ENCODE measurements at regions not wholly inside any gene's neighbourhood (a gene's known extent, or its start where the extent isn't known, plus 50 kb on each side); places are given as distances from the start of the nearest gene placed in this dataset.
"Not testable (repeated sequence)": the region's sequence is repeated elsewhere in the genome, so short reads cannot be mapped to it uniquely, and the experiment has no call there.

GRCh38 chr3:137820366-137820765 lies 56.3 kb downstream of the SOX14 start:
- DNase-seq: no peak

DNA sequence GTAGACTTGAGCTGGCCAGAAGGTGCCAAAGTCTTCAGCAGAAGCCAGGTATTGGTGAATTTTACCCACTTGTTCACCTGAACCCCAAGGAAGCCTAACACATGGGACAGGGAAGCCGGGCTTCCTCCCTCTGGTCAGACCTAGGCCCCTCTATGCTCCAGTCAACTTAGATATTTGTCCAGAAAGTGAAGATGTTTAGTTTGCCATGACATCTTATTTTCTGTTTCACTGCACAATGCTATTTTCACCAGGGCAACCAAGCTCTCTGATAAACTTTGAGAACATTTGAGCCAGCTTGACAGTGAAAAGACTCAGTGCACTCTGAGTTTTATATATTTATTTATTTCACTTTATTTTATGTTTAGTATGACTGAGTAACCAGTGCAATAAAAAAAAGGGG lies 71.0 kb downstream of the SOX14 start:
- DNase-seq: no peak

- DNase-seq: no peak
These were observed 81.1 kb downstream of the SOX14 start for GRCh38 chr3:137845194-137845593.

DNA sequence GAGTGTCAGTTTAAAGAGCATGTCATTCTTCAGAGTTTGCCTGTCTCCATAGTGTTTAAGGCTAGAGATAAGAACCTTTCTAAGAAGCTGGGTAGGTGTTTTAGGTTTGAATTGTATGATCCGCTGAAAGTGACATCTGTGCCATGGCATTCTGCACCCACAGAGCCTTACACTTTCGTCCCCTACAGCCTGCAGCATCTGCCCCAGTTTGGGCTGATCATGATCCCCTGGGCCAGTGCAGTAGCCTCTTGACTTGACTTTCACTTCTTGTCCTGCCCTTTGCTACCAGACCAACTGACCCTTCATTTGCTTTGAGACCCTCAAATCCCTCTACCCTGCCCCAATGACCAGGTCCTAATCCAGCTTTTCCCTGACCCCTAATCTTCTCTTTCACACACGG lies 81.6 kb downstream of the SOX14 start:
- no peak for DNase-seq

GRCh38 chr3:137852391-137852830 lies 88.3 kb downstream of the SOX14 start:
- DNase-seq: no peak

DNA sequence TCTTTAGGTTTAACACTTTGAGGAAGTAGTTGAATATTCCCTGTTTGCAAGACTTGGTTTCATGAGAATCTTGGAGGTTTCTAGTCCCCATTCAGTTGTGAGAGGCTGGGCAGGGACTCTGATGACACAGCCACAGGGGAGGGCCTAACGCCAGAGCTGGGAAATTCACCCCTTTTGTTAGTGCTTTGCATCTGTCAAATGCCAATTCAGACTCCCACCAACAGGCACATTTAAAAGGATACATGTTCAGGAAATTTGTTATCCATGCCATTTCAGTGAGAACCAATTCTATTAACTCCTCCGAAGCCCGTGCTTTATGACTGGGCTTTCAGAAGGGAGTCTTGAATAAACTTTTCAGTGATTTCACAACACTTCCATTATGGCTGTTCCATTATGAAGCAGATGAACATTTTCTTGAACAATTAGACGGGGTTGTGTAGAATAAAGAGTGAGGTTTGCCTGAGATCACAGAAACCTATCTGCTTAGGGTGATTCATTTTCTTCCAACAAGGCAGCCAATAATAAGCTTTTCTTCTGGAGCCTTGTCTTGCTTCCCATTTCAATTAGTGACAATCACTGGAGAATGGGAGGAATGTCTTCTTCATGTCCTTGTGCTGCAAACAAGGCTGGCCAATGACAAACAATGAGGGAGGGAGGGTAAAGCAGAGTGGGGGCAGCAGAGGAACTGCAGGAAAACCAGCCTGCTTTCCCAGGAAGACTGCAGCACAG lies 90.6 kb downstream of the SOX14 start:
- no peak for DNase-seq

- no peak for DNase-seq
These were observed 101.9 kb downstream of the SOX14 start for GRCh38 chr3:137866001-137866400.

DNA sequence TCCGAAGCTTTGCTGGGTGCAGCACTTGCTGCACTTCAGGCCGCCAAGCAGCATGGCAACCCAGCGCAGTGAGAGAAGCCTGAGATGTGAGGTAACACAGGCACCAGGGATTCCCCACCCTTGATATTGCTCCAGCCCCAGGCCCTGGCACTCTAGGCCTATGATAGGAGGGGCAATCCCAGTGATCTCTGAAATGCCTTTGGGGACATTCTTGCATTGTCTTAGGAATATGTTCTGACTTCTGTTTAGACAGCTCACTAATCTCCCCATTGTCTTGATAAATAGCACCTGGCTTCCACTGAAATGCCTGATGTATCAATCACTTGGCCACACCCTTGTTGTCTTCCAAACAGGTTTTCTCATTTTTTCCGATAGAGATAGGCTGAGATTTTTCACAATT lies 102.8 kb downstream of the SOX14 start:
- no peak for DNase-seq

- DNase-seq: no peak
These were observed 103.5 kb downstream of the SOX14 start for GRCh38 chr3:137867611-137868010.

GRCh38 chr3:137869022-137869421 lies 104.9 kb downstream of the SOX14 start:
- no peak for DNase-seq

DNA sequence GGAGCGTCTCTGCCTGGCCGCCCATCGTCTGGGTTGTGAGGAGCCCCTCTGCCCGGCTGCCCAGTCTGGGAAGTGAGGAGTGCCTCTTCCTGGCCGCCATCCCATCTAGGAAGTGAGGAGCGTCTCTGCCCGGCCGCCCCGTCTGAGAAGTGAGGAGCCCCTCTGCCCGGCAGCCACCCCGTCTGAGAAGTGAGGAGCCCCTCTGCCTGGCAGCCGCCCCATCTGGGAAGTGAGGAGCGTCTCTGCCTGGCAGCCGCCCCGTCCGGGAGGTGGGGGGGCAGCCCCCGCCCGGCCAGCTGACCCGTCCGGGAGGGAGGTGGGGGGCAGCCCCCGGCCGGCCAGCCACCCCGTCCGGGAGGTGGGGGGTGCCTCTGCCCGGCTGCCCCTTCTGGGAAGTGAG lies 108.5 kb downstream of the SOX14 start:
- DNase-seq: not testable (repeated sequence)

- DNase-seq: not testable (repeated sequence)
These were observed 113.1 kb upstream of the CLDN18 start for GRCh38 chr3:137896842-137897241.

DNA sequence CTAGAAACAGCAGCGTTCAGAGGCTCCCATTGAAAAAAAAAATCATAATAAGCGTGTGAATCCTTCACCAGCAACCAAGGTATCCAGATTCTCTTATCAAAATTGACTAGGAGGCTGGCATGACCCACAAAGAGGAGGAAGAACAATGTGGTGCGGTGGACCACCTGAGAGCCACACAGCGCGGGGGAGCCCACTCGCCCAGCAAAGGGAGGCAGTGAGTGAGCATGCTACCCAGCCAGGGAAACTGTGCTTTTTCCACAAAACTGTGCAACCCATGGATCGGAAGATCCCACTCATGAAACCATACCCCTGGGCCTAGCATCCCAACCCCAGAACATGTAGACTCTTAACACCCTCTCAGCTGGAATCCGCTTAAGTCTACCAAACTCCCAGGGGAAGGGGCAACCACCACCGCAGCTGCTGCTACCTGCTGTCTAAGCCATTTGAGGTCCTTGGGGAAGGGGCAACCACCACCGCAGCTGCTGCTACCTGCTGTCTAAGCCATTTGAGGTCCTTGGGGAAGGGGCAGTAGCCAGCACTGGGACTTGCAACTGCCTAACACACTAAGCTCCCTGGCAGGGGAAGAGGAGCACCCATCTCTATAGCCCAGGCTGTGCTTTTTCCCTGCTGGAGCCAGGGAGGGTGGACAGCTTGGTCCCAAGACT lies 102.8 kb upstream of the CLDN18 start:
- DNase-seq: no peak

DNA sequence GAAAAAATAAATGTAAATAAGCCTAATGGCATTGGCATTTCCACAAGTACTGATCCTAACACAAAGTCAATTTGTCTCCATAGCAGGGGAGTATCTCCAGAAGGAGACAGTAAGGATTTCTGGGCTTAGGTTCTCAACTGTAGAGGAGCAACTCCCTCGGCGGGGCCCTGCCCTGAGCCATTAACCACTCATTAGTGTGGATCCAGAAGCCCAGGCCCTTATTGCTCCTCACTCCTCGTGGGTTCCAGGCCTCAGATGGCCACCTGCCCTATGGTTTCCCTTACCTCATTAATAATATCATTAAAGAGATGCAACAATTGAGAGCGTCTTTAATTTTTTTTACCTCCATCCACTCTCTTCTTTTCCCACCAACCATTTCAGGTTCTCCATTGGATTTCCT lies 85.3 kb upstream of the CLDN18 start:
- DNase-seq: no peak

DNA sequence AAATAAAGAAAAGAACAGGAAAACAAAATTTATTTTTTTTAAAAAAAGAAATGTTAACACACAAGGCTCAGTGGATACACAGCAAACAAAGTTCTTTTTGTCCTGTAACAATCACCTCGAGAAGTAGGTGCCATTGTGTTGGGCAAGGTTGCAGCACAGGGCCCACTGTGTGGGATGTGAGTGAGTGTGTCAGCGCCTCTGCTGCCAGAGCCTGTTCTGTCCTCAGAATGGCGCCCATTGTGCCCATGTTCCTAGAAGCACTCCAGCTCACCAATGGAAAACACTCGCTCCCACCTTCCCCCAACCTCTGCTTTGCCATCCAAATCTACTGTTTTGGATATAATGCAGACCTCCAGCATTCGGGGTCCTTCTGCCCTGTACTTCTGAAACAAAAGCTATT lies 84.9 kb upstream of the CLDN18 start:
- no peak for DNase-seq

DNA sequence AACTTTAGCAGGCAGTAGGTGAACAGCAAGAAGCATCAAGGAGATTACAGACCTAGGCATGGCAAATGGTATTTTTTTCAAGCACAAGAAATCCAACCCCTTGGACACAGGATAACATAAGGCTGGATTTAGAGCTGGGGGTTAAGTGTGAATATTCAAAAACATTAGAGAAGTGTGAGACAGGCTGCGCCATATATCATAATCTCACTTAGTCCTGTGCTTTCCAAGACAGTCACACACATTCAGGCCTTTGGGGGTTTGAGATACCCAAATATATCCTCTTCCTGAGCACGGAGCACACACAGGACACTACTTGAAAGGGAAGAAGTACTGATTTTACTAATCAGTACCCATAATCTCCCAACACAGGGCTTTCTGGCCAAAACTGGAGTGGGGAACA lies 83.0 kb upstream of the CLDN18 start:
- DNase-seq: no peak

DNA sequence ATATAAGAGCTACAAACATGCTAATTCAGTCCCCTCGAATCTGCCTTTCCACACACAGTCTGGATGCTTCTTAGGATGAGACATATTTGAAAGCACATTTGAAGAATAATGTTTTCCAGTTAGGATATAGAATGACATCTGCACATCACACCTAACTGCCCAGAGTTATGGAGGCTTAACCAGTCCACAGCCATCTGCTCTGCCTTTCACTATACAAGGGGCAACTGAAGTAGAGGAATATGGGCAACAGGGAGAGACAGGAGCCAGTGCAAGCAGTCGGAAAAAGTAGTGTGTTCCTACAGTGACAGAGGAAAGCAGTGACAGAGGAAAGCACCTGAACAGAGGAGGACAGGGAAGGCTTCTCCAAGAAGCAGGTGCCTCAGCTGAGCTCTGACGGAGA lies 79.0 kb upstream of the CLDN18 start:
- no peak for DNase-seq

DNA sequence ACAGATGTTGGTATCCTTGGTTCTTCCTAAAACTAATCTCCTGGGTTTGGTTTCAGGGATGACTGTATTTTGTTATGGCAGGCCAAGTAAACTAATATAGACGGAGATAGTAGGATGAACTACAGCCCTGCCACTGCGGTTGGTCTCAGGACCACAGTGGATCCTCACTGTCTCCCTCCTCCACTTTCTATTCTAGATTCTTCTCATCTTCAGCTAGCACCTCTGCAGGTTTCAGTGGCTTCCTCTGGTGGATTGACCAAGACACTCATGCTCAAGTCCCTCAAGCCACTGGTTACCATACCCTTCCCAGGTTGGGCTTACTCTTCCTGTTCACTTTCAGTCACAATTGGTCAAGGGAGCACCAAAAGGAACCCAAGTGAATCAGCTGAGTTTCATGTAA lies 71.1 kb upstream of the CLDN18 start:
- DNase-seq: no peak

GRCh38 chr3:137944593-137944992 lies 65.4 kb upstream of the CLDN18 start:
- no peak for DNase-seq

DNA sequence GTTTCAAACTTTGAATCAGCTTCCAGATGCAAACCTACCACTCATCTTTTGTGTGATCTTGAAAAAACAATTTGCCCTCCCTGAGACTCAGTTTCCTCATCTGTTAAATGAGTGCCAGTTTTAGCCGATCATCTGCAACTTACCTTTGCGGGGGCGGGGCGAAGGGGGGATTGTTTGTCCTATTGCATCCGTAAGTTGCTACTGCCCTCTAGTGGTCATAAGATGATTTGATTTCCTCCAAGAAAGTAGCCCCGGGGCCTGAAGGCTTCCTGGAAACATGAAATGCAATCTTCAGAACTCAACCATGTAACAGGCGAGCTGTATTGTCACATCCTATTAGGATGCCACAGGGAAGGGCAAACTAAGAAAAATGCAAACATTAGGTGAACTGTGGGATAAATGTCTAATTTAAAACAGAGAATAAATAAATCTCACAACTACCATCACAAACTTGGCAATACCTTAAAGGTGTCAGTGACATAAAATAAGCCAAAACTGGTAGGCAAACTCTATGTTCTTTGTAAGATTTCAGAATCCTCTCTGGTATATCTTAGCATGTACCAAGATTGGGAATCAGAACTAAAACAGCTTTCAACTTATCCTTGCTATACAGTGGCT lies 63.5 kb upstream of the CLDN18 start:
- peak; percentile 63 for DNase-seq

DNA sequence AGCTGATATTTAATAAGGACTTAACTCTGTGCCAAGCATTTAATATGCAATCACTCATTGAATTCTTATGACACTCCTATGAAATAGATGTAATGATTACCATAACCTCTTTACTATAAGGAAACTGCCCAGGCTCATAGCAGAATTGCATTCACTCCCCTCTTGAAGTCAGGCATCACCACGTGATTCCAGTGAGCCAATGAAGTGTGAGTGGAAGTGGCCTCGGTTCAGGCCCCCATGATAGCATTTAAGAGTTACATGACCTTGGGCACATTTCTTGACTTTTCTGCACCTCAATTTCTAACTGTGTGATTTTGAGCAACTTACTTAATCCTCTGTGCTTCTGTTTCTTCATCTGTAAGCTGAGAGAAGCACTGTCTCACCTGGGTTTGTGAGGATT lies 62.8 kb upstream of the CLDN18 start:
- no peak for DNase-seq

DNA sequence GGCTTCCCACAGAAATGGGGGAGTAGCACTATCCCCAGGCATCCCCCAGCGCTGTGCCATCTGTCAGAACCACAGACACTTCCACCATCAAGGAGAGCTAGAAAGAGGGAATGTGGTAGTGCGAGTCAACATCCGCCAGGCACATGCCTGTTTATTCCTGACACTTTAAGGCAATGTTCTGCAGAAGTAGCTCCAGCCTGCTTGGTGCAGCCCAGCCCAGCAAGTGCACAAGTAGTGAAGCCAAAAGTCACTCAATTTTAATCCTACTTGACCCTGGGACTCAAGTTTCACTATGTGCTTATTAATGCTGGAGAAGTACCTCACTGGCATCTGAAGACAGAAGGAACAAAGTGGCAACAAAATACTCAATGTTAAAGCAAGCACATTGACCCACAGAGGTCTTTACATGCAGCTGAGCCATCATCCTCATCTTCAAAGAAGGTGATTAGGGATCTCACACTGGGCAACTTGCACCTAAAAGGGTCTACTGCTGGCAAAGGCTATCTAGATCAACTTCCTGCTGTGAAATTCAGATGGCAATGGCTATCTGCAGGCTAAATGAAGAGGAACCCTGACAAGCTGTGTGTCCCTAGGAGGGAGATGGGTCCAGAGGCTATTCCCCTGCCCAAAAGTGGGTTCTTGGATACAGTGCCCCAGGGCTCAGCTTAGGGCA lies 61.4 kb upstream of the CLDN18 start:
- no peak for DNase-seq

DNA sequence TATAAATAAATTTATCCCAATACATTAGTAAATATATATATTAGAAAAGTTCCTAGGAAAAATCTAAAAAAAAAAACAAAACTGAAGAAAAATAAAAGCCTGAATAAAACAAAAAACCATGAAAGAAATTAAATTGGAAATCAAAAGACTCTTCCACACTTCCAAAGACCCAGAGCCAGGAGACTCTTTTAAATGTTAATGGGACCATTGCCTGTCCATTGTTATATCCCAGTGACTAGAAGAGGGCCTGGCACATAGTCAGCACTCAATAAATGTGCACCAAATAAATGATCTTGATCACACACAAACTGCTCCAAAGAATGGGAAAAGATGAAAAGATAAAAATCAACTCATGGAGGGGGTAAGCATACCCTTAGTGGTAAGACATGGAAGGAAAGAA lies 51.3 kb upstream of the CLDN18 start:
- DNase-seq: no peak
